Suprapubic skin (tissue), 4 donors: ENCODE measurements at regions not wholly inside any gene's neighbourhood (a gene's known extent, or its start where the extent isn't known, plus 50 kb on each side); places are given as distances from the start of the nearest gene placed in this dataset.

Source experiments
- EP300 ChIP-seq: sonication (generic); formaldehyde crosslinking; IDR thresholded peaks from one replicate; pipeline ENCODE4 v1.6.1; 2017; ENCODE audit warnings: antibody characterized with exemption
- POLR2AphosphoS5 ChIP-seq, 3 donors: sonication (generic); formaldehyde crosslinking; IDR thresholded peaks; one replicate each; pipeline ENCODE4 v1.6.1; 2017; ENCODE audit warnings: antibody characterized with exemption in 3 of 3

- TF ChIP-seq POLR2AphosphoS5 (IDR thresholded peaks at IDR 0.05) = no peak
- TF ChIP-seq EP300 = no peak
These were observed 158.6 kb downstream of the HNMT start for GRCh38 chr2:138122891-138123290.
